ENCODE measurements at regions not wholly inside any gene's neighbourhood (a gene's known extent, or its start where the extent isn't known, plus 50 kb on each side); places are given as distances from the start of the nearest gene placed in this dataset.

DNA sequence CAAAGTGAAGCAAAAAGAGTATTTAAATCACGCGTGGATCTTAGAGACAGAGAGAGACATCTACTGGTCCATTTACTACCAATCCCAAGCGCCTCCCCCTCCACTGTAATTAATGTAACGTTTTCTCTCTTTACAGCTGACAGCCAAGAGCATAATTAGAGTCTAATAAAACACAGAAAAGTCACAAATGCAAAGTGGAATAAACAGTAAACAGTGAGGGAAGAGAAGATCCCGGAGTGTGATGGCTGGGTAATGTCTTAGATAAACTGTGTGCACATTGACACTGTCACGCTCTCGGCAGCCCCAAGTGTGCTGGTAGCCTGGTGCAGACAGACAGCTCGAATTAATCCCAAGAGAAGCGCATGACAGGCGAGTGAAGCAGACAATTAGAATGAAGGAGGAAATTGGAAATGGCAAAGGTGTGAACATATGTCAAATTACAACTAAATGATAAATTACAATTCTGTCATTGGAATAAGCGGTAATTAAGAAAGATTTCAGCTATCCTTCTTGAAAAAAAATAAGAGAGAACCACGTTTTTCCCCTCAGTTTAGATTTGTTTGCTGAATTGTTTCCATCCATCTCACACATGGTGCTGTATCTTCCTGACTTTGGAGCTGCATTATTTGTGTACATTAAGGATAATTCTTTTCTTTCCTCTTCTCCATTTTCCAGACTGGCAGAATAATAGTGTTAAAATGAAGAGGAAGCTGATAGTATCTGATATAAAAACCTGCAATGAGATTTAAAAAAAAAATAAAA is 100.1 kb downstream of the CXXC4 start:
- WGBS, 2 experiments (ENCODE audit: insufficient coverage in 1 of 2, insufficient read length in 1 of 2): 78 to 83% methylated on average over 6 to 12 of the region's 12 CpGs
- no peak overlapping the region for H3K27ac ChIP-seq (ENCODE audit: low read depth, low read length)
- no peak overlapping the region for H3K4me3 Mint-ChIP-seq
- H3K27ac Mint-ChIP-seq: no peak overlapping the region
- no peak overlapping the region for H3K9ac ChIP-seq (ENCODE audit: extremely low read depth, low read length, poor library complexity, severe bottlenecking)
- no peaks in the 10 kb centered on the region for H3K9me3 ChIP-seq (ENCODE audit: control insufficient read depth, low read length)
- no peaks in the 10 kb centered on the region for H3K36me3 Mint-ChIP-seq (ENCODE audit: low read depth)
- no peaks in the 10 kb centered on the region for H3K9me3 Mint-ChIP-seq
- H3K4me1 ChIP-seq (ENCODE audit: control insufficient read depth, insufficient read depth, low read length): no peaks in the 10 kb centered on the region
- H3K27me3 ChIP-seq (ENCODE audit: control insufficient read depth, insufficient read depth, low read length, poor library complexity, severe bottlenecking): no peaks in the 10 kb centered on the region
- no peaks in the 10 kb centered on the region for H3K36me3 ChIP-seq (ENCODE audit: control insufficient read depth, insufficient read depth, low read length)
- H3K4me1 Mint-ChIP-seq: no peaks in the 10 kb centered on the region
- H3K4me3 ChIP-seq (ENCODE audit: low read length): no peak overlapping the region
- DNase-seq: no peak
- no peaks in the 10 kb centered on the region for H3K27me3 Mint-ChIP-seq (ENCODE audit: insufficient read depth)
- TF ChIP-seq, protein P1, sequence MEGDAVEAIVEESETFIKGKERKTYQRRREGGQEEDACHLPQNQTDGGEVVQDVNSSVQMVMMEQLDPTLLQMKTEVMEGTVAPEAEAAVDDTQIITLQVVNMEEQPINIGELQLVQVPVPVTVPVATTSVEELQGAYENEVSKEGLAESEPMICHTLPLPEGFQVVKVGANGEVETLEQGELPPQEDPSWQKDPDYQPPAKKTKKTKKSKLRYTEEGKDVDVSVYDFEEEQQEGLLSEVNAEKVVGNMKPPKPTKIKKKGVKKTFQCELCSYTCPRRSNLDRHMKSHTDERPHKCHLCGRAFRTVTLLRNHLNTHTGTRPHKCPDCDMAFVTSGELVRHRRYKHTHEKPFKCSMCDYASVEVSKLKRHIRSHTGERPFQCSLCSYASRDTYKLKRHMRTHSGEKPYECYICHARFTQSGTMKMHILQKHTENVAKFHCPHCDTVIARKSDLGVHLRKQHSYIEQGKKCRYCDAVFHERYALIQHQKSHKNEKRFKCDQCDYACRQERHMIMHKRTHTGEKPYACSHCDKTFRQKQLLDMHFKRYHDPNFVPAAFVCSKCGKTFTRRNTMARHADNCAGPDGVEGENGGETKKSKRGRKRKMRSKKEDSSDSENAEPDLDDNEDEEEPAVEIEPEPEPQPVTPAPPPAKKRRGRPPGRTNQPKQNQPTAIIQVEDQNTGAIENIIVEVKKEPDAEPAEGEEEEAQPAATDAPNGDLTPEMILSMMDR (conservative IDR thresholded peaks at IDR 0.05): no peak

DNA sequence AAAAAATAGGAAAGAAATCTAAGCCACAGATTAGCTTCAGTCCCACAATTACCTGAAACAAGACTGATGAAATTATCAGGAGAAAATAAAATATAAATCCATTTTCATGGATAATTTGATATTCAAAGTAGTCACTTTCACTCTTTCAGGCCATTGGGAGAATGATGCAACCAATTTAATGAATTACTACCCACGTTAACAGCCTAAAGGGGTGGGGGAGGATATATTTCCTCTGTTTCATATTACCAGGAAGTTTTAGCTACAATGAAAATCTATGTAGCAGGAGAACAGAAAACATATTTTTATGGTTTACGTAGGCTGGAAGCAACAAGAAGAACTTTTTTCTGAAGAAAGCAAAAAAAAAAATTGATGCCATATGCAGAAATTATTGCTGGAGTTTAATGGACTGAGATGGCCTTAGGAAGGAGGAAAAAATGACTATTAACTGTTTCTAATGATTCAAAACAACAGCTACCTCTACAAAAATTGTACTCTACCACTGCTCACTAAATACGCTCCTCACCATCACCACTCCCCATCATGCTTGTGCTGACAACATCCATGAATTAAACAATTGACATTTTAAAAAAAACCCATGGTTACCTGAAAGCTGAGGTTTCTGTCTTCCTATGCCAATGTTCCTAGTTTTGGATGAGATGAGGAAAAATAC is 100.9 kb downstream of the CXXC4 start:
- no peak overlapping the region for H3K27ac ChIP-seq (ENCODE audit: low read depth, low read length)
- Mint-ChIP-seq H3K27me3 (ENCODE audit: insufficient read depth) (no peaks in the 10 kb centered on the region), H3K4me3 (no peak overlapping the region), H3K4me1 (no peaks in the 10 kb centered on the region), H3K9me3 (no peaks in the 10 kb centered on the region), H3K27ac (no peak overlapping the region), H3K36me3 (ENCODE audit: low read depth) (no peaks in the 10 kb centered on the region)
- TF ChIP-seq, protein P1 (conservative IDR thresholded peaks at IDR 0.05): no peak
- H3K4me3 ChIP-seq (ENCODE audit: low read length): no peak overlapping the region
- 84 to 100% methylated on average over 1 to 3 of the region's 3 CpGs for WGBS, 2 experiments (ENCODE audit: insufficient coverage in 1 of 2, insufficient read length in 1 of 2)
- H3K4me1 ChIP-seq (ENCODE audit: control insufficient read depth, insufficient read depth, low read length): no peaks in the 10 kb centered on the region
- no peaks in the 10 kb centered on the region for H3K36me3 ChIP-seq (ENCODE audit: control insufficient read depth, insufficient read depth, low read length)
- no peak for DNase-seq
- no peaks in the 10 kb centered on the region for H3K9me3 ChIP-seq (ENCODE audit: control insufficient read depth, low read length)
- H3K27me3 ChIP-seq (ENCODE audit: control insufficient read depth, insufficient read depth, low read length, poor library complexity, severe bottlenecking): no peaks in the 10 kb centered on the region
- H3K9ac ChIP-seq (ENCODE audit: extremely low read depth, low read length, poor library complexity, severe bottlenecking): no peak overlapping the region

DNA sequence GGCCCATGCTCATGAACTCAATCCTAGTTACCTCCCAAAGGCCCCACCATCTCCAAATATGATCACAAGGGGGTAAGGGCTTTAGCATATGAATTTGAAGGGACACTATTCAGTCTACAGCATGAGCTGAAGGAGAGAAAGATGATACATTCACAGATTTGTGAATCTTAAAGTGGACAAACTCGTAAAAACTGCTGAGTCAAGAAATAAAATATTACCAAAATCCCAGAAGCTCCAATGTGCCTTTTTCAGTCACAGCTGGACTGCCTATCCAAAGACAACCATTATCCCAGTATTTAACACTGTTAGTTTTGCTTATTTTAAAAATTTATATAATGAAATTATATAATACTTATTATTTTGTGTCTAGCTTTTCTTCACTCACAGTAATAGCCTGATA is 109.0 kb downstream of the CXXC4 start:
- Histone ChIP-seq H3K9me3 (ENCODE audit: control insufficient read depth, low read length) (no peaks in the 10 kb centered on the region), H3K4me3 (ENCODE audit: low read length) (no peak overlapping the region), H3K27ac (ENCODE audit: low read depth, low read length) (no peak overlapping the region), H3K36me3 (ENCODE audit: control insufficient read depth, insufficient read depth, low read length) (no peaks in the 10 kb centered on the region), H3K27me3 (ENCODE audit: control insufficient read depth, insufficient read depth, low read length, poor library complexity, severe bottlenecking) (no peaks in the 10 kb centered on the region), H3K9ac (ENCODE audit: extremely low read depth, low read length, poor library complexity, severe bottlenecking) (no peak overlapping the region), H3K4me1 (ENCODE audit: control insufficient read depth, insufficient read depth, low read length) (no peaks in the 10 kb centered on the region)
- Mint-ChIP-seq H3K4me3 (no peak overlapping the region), H3K4me1 (no peaks in the 10 kb centered on the region), H3K9me3 (no peaks in the 10 kb centered on the region), H3K27me3 (ENCODE audit: insufficient read depth) (no peaks in the 10 kb centered on the region), H3K36me3 (ENCODE audit: low read depth) (no peaks in the 10 kb centered on the region), H3K27ac (no peak overlapping the region)
- TF ChIP-seq, protein P1 (conservative IDR thresholded peaks at IDR 0.05): no peak
- WGBS, 2 experiments (ENCODE audit: insufficient coverage in 1 of 2, insufficient read length in 1 of 2): 86% methylated on average over 1 of the region's 1 CpG; no CpG with 5 or more reads in 1 of the 2 experiments
- no peak for DNase-seq
